HL-60 (cell line): ENCODE measurements at regions not wholly inside any gene's neighbourhood (a gene's known extent, or its start where the extent isn't known, plus 50 kb on each side); places are given as distances from the start of the nearest gene placed in this dataset.
"Not testable (repeated sequence)": the region's sequence is repeated elsewhere in the genome, so short reads cannot be mapped to it uniquely, and the experiment has no call there.

Source experiments
- DNase-seq, 2 experiments: peaks; one replicate each; pipeline ENCODE4 v3.0.0-alpha.2; 2010 to 2020; ENCODE audit warnings: low read depth in 1 of 2, low spot score in 1 of 2
- H3K27ac ChIP-seq: fragments of 250-450 bp; sonication (Bioruptor Pico); replicated peaks from 2 replicates; pipeline ENCODE4 v1.5.1; 2020; ENCODE audit warnings: mild to moderate bottlenecking, moderate library complexity
- H3K27me3 ChIP-seq: fragments of 250-450 bp; sonication (Bioruptor Pico); 2 replicates; pipeline ENCODE4 v1.5.1; 2021; ENCODE audit warnings: mild to moderate bottlenecking, moderate library complexity; ENCODE audit not compliant: insufficient read depth, poor library complexity, severe bottlenecking
- H3K4me3 ChIP-seq: replicated peaks from 2 replicates; pipeline ENCODE4 v1.5.1; 2011; ENCODE audit warnings: mild to moderate bottlenecking, control low read depth, low read length; ENCODE audit not compliant: insufficient read depth
- CTCF ChIP-seq: IDR thresholded peaks from one replicate; pipeline ENCODE4 v1.5.1; 2011; ENCODE audit warnings: low read length, control low read depth, inconsistent platforms; ENCODE audit not compliant: insufficient read depth
- GABPA ChIP-seq: IDR thresholded peaks from 2 replicates; pipeline ENCODE4 v1.6.1; 2012; ENCODE audit warnings: low read depth
- POLR2AphosphoS5 ChIP-seq: IDR thresholded peaks from 2 replicates; pipeline ENCODE4 v1.6.1; 2012; ENCODE audit warnings: low read depth
- REST ChIP-seq: IDR thresholded peaks from 2 replicates; pipeline ENCODE4 v1.6.1; 2012; ENCODE audit warnings: low read depth; ENCODE audit not compliant: insufficient replicate concordance
- SPI1 ChIP-seq: IDR thresholded peaks from 2 replicates; pipeline ENCODE4 v1.6.1; 2012; ENCODE audit warnings: low read depth, mild to moderate bottlenecking, borderline replicate concordance

- H3K27ac ChIP-seq: no peak overlapping the region
- no peak for DNase-seq
Observed at GRCh38 chr7:130853503-130854279, 119.7 kb upstream of the KLF14 start.

DNA sequence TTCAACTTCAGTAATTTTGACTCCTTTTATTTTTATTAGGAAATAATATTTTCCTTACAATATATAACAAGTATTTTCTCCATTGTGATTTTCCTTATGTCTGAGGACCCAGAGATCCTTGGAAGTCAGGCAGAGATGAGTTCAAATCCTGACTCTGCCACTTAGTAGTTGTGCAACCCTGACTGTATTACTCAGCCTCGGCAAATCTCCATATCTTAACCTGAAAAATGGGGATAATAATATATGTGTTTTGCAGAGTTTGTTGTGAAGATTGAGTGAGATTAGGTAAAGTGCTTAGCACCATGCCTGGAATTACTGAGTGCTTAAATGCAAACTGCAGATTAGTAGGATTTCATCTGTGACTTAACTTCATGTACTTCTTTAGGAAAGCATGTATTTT is 120.5 kb upstream of the KLF14 start:
- H3K4me3 ChIP-seq: no peak overlapping the region

More at GRCh38 chr7:130853503-130854279, 119.7 kb upstream of the KLF14 start:
- Histone ChIP-seq H3K4me3 (no peak overlapping the region), H3K27me3 (no peaks in the 10 kb centered on the region)
- no peak for TF ChIP-seq GABPA
- TF ChIP-seq SPI1: no peak
- no peak for TF ChIP-seq POLR2AphosphoS5
- no peak for TF ChIP-seq CTCF
- no peak for TF ChIP-seq REST

DNA sequence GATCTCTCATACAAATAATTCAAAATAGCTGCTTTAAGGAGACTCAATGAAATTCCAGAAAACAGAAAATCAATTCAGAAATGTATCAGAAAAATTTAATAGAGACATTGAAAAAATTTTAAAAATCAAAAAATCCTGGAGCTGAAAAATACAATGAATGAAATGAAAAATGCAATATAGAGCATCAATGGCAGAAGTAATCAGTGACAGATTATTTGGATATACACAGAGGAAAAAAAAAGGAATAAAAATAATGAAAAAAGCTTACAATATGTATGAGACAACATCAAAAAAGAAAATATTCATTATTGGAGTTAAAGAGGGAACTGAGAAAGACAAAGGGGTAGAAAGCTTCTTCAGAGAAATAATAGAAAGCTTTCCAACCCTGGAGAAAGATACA is 122.9 kb upstream of the KLF14 start:
- Histone ChIP-seq H3K27ac (no peak overlapping the region), H3K27me3 (no peaks in the 10 kb centered on the region), H3K4me3 (no peak overlapping the region)
- TF ChIP-seq GABPA: no peak
- TF ChIP-seq SPI1: no peak
- TF ChIP-seq CTCF: no peak
- no peak for TF ChIP-seq POLR2AphosphoS5
- TF ChIP-seq REST: no peak
- DNase-seq: no peak

More for the DNA sequence above, 120.5 kb upstream of the KLF14 start:
- Histone ChIP-seq H3K27me3 (no peaks in the 10 kb centered on the region), H3K27ac (no peak overlapping the region)
- no peak for DNase-seq
- no peak for TF ChIP-seq POLR2AphosphoS5
- no peak for TF ChIP-seq SPI1
- TF ChIP-seq GABPA: no peak

- H3K4me3 ChIP-seq, H3K27me3 ChIP-seq, DNase-seq, H3K27ac ChIP-seq: not testable (repeated sequence)
Observed at GRCh38 chr7:130860832-130861231, 126.8 kb upstream of the KLF14 start.
